Stimulated activated CD4-positive, alpha-beta T cell treated with anti-CD3 and anti-CD28 coated beads, Interleukin-2, amount 100 ng/mL, for 48 hours (primary cell): ENCODE measurements at regions not wholly inside any gene's neighbourhood (a gene's known extent, or its start where the extent isn't known, plus 50 kb on each side); places are given as distances from the start of the nearest gene placed in this dataset.

ENCODE experiments used
- DNase-seq, 2 donors: peaks; one replicate each; pipeline ENCODE4 v3.0.0-alpha.2; 2020

DNA sequence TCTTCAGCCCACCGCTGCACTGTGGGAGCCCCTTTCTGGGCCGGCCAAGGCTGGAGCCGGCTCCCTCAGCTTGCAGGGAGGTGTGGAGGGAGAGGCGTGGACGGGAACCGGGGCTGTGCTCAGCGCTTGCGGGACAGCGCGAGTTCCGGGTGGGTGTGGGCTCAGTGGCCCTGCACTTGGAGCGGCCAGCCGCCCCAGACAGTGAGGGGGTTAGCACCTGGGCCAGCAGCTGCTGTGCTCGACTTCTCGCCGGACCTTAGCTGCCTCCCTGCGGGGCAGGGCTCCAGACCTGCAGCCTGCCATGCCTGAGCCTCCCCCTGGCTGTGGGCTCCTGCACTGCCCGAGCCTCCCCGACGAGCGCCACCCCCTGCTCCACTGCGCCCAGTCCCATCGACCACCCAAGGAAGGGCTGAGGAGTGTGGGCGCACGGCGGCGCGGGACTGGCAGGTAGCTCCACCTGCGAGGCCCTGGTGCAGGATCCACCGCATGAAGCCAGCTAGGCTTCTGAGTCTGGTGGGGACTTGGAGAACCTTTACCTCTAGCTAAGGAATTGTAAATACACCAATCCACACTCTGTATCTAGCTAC is 92.9 kb upstream of the MAST4 start:
- no peak for DNase-seq

DNA sequence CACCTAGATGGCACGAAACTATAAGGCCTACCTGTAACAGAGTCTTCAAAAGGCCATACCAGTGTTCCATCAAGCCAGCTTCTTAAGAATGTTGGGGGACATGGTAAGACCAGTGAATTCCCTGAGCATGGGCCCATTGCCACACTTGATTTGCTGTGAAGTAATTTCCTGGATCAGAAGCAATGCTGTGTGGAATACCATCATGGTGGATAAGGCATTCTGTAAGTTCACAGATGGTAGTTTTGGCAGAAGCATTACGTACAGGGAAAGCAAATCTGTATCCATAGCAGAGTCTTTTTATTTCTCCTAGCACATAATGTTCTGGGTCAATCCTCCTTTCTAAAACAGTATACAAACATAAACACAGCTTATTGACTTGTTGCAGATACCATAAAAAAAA is 89.1 kb upstream of the MAST4 start:
- DNase-seq: no peak

DNA sequence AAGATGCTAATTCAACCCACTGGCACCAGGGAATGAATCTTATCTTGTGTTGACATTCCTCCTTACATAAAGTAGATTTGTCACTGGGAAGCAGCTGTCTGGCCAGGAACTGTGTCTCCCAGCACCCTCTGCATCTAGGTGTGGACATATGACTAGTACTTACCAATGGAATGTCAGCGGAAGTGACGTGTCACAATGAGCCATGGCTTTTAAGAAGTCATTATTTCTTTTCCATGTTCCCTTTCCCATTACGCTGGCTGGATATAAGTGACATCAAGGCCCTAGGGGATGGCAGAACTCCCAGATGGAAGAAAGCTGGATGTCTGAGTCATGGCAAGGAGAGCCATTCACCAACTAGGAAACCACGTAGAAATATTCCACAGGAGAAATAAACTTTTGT is 84.7 kb upstream of the MAST4 start:
- DNase-seq: no peak

DNA sequence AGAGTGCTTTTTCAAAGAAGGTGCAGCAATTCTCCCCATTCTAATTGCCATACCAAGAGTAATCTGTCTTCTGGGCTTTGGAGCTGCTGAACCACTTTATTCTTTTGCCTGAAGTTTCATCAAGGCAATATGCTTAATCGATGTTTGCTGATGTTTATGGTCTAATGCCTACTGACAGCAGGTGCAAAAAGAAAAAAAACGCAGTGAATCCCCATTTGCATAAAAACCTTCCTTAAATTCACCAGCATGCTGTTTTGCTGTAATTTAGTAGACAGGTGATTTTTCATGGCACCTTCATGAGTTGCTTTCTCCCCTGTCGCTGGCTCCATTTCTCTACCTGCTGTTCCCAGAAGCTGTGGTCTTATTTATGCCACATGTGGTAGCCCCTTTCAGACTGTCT is 83.1 kb upstream of the MAST4 start:
- DNase-seq: no peak

DNA sequence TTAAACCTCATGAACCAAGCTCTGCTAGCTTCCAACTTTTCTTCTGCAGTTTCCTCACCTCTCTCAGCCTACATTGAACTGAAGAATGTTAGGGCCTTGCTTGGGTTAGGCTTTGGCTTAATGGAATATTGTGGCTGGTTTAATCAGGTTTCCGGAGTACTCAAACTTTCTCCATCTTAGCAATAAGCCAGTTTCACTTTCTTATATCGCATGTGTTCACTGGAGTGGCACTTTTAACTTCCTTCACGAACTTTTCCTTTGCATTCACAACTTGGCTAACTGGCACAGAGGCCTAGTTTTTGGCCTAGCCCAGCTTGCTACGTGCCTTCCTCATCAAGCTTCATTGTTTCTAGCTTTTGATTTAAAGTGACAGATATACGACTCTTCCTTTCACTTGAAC is 81.0 kb upstream of the MAST4 start:
- no peak for DNase-seq

DNA sequence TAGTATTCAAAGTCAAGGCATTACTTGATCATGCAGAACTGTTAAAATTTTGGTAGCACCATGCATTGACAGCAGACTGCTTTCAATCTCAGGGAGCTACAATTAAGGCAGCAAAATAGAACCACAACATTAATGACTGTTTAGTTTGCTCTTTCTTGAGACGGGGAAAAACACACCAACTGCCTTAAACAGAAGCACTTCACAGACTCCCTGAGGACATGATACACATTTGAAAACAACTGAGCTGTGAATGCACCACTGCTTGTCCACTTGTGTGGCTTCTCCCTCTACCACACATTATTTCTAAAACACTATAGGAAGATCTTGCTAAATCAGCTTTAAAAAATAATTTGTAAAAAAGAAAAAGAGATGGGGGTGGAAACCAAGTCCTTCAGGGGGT is 79.6 kb upstream of the MAST4 start:
- DNase-seq: no peak

DNA sequence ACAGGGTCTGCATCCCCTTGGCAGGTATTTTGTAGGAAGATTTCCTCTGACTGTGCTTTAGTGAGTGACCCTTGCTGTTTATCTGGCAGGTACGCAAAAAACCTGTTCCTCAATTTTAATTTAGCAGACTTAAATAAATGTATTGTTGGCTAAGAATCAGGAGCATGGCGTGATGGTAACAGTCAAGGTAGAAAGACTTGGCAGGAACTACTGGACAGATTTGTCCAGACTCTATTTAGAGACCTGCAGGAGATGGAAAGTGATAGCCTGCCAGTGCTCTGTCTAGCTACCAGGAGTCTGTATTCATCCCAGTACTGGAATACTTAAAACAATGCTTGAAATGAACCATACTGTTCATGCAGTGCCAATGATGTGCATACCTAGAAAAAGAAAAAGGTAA is 78.8 kb upstream of the MAST4 start:
- no peak for DNase-seq

DNA sequence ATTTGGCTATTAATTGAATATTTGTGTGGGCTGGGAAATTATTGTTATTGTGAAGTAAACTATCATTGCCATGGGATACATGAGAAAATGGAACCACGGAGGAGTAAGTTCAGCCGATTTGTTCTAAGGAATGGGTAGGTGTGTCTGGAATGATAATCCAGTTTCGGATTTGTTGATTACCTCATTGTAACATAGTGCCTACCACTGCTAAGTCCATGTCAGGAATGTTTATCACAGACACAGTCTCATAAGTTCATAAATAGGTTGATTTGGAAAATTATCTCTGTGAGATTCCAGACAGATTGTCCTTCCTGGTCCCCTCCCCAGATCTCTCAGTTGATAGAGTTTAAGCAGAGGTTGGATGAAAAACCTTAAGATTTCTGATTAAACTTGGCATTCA is 78.1 kb upstream of the MAST4 start:
- no peak for DNase-seq

DNA sequence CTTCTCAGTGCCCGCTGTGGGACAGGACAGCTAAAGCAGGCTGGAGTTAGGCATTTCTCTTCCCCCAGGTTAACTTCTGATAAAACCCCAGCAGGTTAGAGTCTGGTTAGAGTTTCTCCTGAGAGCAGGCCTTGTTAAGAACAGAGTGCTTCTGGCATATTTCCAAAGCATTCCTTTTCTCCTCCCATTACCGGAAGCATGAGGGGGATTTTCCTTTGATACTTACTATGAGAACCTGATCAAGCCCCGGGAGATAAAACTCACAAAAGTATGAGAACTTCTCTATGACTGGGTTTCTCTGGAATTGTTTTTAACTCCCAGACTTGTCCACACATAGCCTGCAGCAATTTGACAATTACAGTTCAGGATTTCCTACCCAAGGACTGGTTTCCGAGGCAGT is 77.4 kb upstream of the MAST4 start:
- DNase-seq: no peak

DNA sequence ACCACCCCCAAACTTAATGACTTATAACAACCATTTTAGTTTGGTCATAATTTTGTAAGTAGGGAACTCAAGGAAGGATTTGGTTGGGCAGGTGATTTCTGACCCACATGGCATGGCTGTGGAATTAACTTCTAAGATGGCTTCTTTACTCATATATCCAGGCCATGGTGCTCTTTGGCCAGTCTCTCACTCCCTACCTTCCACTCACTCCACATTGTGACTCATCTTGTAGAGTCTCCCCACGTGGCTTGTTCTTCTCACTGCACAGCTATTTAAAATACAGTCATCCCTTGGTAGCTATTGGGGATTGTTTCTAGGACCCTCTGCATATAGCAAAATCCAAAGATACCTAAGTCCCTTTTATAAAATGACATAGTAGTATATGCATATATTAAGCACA is 76.6 kb upstream of the MAST4 start:
- no peak for DNase-seq

DNA sequence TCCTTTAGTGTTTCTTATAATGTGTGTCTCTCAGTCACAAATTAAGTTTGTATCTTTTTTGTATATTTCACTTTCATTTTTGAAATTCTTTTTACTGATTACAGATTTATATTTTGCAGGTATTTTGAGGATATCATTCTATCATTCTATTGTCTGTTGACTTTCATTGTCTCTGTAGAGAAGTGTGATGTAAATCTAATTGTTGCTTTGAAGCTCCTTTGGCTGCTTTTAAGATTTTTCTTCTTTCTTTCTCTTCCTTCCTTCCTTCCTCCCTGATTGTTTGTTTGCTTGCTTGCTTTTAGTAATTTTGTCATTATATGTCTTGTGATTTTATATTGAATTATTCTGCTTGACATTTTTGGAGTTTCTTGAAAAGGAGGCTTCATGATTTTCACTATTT is 75.3 kb upstream of the MAST4 start:
- no peak for DNase-seq

DNA sequence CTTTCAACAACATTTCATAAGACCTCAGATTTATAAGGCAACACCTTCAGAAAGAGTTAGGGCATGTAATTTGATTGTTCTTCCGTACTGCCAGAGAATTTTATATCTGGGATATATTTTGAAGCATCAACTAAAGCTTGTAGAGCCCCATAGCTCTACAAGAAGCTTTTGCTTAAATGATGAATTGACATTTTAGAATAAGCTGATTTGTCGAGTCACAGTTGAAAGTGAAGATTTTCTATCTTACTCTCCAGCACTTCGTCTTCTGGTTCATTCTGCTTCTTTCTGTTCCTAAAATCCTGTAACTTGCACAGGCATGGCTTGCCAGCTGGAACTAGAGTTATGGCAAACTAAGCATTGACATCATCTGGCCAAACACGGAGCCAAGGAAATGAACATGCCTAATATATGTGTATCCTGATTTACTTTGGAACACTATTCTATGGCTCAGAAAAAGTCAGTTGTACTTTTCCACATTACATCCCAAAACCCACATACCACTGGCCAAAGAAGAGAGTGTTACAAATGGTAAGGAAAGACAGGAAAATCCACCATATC is 68.6 kb upstream of the MAST4 start:
- DNase-seq: no peak

DNA sequence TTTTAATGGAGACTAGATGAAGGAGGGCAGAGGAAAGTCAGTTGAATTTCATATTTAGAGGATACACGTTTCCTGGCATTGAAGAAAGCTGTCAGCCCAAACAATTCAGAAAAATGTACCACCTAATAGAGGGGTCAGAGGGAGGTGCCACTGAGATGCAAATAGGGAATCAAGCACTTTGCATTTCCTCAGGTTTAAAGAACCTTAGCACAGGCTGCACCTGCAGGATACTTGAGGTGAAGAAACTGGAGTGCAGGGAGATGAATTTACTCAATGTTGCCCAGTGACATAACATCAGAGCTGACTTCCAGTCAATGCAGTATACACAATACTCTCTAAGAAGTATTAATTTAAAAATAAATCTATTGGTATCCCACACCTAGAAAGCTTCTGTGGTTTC is 67.0 kb upstream of the MAST4 start:
- no peak for DNase-seq

DNA sequence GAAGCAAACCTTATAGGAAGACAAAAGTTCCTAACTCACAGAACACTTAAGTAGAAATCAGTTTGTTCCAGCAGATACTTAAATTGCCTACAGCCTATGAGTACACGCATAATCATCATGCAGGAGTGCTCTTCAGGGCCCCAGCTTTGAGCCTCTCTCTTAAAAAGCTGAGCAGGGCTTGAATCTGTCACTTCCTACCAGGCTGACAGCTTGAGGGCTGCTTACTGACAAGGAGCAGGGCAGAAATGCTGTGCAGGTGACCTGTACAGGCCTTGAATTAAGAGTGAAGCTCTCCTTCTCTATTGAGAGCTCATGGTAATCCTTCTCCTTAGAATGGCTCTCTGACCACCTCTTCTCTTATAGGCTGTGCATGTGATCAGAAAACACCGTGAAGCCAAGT is 66.5 kb upstream of the MAST4 start:
- no peak for DNase-seq

DNA sequence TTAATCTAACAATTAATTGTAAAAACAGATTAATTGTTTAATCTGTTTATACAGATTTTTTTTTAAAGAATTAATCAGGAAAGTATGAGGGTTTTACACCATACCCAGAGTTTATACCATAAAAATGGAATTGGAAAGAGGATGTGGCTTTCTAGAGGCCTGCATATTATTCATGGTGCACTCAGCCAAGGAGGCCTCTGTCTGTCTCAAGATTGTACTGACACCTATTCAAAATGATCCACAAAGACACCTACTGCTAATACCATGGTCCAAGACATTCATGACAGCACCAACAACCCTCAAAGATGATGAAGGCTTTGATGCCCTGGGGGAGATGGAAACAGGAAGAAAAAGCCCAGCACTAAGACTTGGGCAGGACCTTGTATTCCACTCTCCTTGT is 58.1 kb upstream of the MAST4 start:
- no peak for DNase-seq

DNA sequence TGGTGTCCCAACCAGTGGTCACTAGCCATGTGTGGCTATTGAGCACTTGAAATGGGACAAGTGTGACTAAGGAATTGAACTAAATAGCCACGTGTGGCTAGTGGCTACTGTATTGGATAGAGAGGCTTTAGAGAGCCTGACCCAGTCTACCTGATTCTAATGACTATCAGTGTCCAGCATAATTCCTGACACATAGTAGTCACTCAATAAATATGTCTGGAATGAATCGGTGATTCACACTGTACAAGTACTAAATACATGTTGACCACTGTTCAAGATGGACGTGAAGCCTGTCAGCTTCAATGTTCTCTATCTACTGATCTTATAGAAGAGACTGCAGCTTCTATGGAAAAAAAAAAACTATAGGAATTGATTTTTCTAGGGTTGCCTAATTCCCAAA is 57.7 kb upstream of the MAST4 start:
- no peak for DNase-seq

DNA sequence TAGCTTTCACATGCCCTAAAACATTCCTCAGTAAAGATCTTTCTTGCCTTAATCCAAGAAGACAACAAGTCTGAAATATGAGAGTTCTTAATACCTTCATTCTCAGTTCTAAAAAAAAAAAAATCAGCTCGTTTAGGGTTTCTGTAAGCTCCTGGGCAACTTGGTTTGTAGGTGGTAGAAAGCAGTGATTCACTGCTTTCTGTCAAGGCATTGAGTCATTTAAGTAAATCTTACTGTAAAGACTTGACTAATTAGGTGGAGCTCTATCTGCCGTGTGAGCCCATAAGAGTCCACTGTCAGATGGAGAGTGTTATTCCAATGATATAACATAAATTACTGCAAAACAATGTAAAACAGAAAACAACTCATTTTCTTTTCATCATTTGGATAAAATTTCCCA is 56.1 kb upstream of the MAST4 start:
- no peak for DNase-seq

DNA sequence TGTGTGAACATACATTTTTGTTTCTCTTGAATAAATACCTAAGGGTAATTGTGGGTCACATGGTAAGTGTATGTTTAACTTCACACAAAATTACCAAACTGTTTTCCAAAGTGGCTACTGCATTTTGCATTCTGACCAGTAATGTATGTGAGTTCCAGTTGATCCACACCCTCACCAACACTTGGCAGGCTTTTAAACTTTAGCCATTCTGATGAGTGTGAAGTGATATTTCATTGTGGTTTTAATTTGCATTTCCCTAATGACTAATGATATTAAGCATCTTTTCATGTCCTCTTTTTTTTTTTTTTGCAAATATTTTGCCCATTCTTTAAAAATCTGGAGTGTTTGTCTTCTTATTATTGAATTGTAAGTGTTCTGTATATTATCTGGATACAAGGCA is 53.5 kb upstream of the MAST4 start:
- no peak for DNase-seq
